H1 (cell line): ENCODE measurements at regions not wholly inside any gene's neighbourhood (a gene's known extent, or its start where the extent isn't known, plus 50 kb on each side); places are given as distances from the start of the nearest gene placed in this dataset.

Experiments
- CTCF ChIA-PET: fragments of 300-600 bp; sonication (Branson Sonifier 250); formaldehyde crosslinking; loops from one replicate; lab custom pipeline; 2021; ENCODE audit not compliant: partially characterized antibody; lab: Charles Lee
- POLR2A ChIA-PET: fragments of 300-600 bp; sonication (Branson Sonifier 250); formaldehyde crosslinking; loops from one replicate; lab custom pipeline; 2021; ENCODE audit warnings: inconsistent platforms; ENCODE audit not compliant: partially characterized antibody; lab: Charles Lee
- DNase-seq, 2 experiments: peaks; one replicate each; pipeline versions ENCODE4 v3.0.0 to v3.0.0-alpha.2; 2010 to 2022; ENCODE audit warnings: low spot score in 2 of 2, low read depth in 1 of 2, mixed read lengths in 1 of 2
- FAIRE-seq: peaks from 2 replicates; lab custom pipeline; 2011; peaks lifted over from hg19 to GRCh38; lab: Jason Lieb, UNC
- H2AFZ ChIP-seq: 2 replicates; pipeline ENCODE4 v1.8.1; 2012; ENCODE audit warnings: low read length, inconsistent platforms
- H2AK5ac ChIP-seq: 2 replicates; pipeline ENCODE4 v1.6.1; 2013; ENCODE audit warnings: low read depth, low read length
- H2BK120ac ChIP-seq: replicated peaks from 2 replicates; pipeline ENCODE3; 2013; ENCODE audit warnings: low read depth, low read length, inconsistent platforms
- H2BK12ac ChIP-seq: 2 replicates; pipeline ENCODE4 v1.6.1; 2013; ENCODE audit warnings: low read depth, low read length
- H2BK15ac ChIP-seq: 2 replicates; pipeline ENCODE4 v1.6.1; 2013; ENCODE audit warnings: low read length
- H2BK20ac ChIP-seq: 2 replicates; pipeline ENCODE4 v1.6.1; 2013; ENCODE audit warnings: low read length
- H2BK5ac ChIP-seq: 2 replicates; pipeline ENCODE4 v1.6.1; 2013; ENCODE audit warnings: low read depth, low read length
- H3K14ac ChIP-seq: 2 replicates; pipeline ENCODE4 v1.6.1; 2013; ENCODE audit warnings: inconsistent platforms; ENCODE audit not compliant: insufficient read length
- H3K18ac ChIP-seq: 2 replicates; pipeline ENCODE4 v1.6.1; 2013; ENCODE audit warnings: low read length; ENCODE audit errors: extremely low read depth
- H3K23ac ChIP-seq: 2 replicates; pipeline ENCODE4 v1.6.1; 2013; ENCODE audit warnings: inconsistent platforms; ENCODE audit not compliant: insufficient read length
- H3K23me2 ChIP-seq: 2 replicates; pipeline ENCODE4 v1.6.1; 2013; ENCODE audit warnings: low read depth, low read length
- H3K27ac ChIP-seq: 2 replicates; pipeline ENCODE4 v1.6.1; 2011; ENCODE audit warnings: low read depth, low read length, inconsistent platforms
- H3K27me3 ChIP-seq, 4 experiments: replicated peaks in 1 of 4; 1 replicate in 1 of 4; 2 replicates in 3 of 4; pipeline versions ENCODE4 v1.6.1 to v1.8.1; 2011 to 2013; ENCODE audit warnings: low read length in 3 of 4, mild to moderate bottlenecking in 3 of 4, inconsistent platforms in 2 of 4, mixed read lengths in 2 of 4, moderate library complexity in 1 of 4; ENCODE audit not compliant: control insufficient read depth in 3 of 4, insufficient read depth in 3 of 4; ENCODE audit errors: extremely low read depth in 1 of 4
- H3K36me3 ChIP-seq, 4 experiments: 2 replicates each; pipeline versions ENCODE4 v1.6.1 to v1.8.1; 2011 to 2013; ENCODE audit warnings: mild to moderate bottlenecking in 4 of 4, low read length in 3 of 4, moderate library complexity in 2 of 4, control low read depth in 1 of 4, inconsistent platforms in 1 of 4; ENCODE audit not compliant: insufficient read depth in 4 of 4, control insufficient read depth in 2 of 4
- H3K4ac ChIP-seq: replicated peaks from 2 replicates; pipeline ENCODE3; 2013; ENCODE audit warnings: low read length, low read depth, mixed read lengths, inconsistent platforms; ENCODE audit not compliant: insufficient read length
- H3K4me1 ChIP-seq, 4 experiments: replicated peaks in 1 of 4; 1 replicate in 1 of 4; 2 replicates in 3 of 4; pipeline versions ENCODE4 v1.6.1 to v1.8.1; 2011 to 2013; ENCODE audit warnings: low read length in 3 of 4, inconsistent platforms in 2 of 4, mixed read lengths in 1 of 4; ENCODE audit not compliant: insufficient read depth in 4 of 4, control insufficient read depth in 3 of 4
- H3K4me2 ChIP-seq, 2 experiments: 2 replicates each; pipeline versions ENCODE4 v1.6.1 to v1.8.1; 2011 to 2013; ENCODE audit warnings: low read depth in 2 of 2, low read length in 2 of 2, control low read depth in 1 of 2, inconsistent platforms in 1 of 2, mild to moderate bottlenecking in 1 of 2; ENCODE audit not compliant: insufficient read depth in 1 of 2
- H3K4me3 ChIP-seq, 4 experiments: fragments of 200-600, 300-600 bp in 1 of 4; sonication (generic), shearing (Covaris generic), sonication (Bioruptor Twin) in 1 of 4; 2 replicates each; pipeline versions ENCODE4 v1.5.1 to v1.8.1; 2011 to 2016; ENCODE audit warnings: low read length in 4 of 4, low read depth in 3 of 4, control low read depth in 2 of 4, inconsistent platforms in 2 of 4, mild to moderate bottlenecking in 2 of 4, mixed read lengths in 1 of 4, moderate library complexity in 1 of 4; ENCODE audit not compliant: insufficient read depth in 2 of 4; ENCODE audit errors: extremely low read depth in 1 of 4
- H3K56ac ChIP-seq: replicated peaks from 2 replicates; pipeline ENCODE3; 2013; ENCODE audit warnings: low read depth, mild to moderate bottlenecking, mixed read lengths, low read length, inconsistent platforms; ENCODE audit not compliant: insufficient read length
- H3K79me1 ChIP-seq: 2 replicates; pipeline ENCODE4 v1.6.1; 2013; ENCODE audit warnings: low read depth, low read length, control low read depth
- H3K79me2 ChIP-seq, 2 experiments: 2 replicates each; pipeline versions ENCODE4 v1.6.1 to v1.8.1; 2012 to 2013; ENCODE audit warnings: low read length in 2 of 2, mild to moderate bottlenecking in 2 of 2, inconsistent platforms in 1 of 2; ENCODE audit not compliant: insufficient read depth in 2 of 2, control insufficient read depth in 1 of 2
- H3K9ac ChIP-seq, 4 experiments: replicated peaks in 1 of 4; 1 replicate in 1 of 4; 2 replicates in 3 of 4; pipeline versions ENCODE4 v1.6.1 to v1.8.1; 2011 to 2013; ENCODE audit warnings: low read depth in 3 of 4, low read length in 3 of 4, control low read depth in 2 of 4, mild to moderate bottlenecking in 2 of 4, moderate library complexity in 2 of 4, inconsistent platforms in 1 of 4; ENCODE audit errors: extremely low read depth in 1 of 4
- H3K9me3 ChIP-seq, 2 experiments: 2 replicates each; pipeline versions ENCODE4 v1.6.1 to v1.8.1; 2012 to 2013; ENCODE audit warnings: mild to moderate bottlenecking in 2 of 2, moderate library complexity in 2 of 2, control low read depth in 1 of 2, inconsistent platforms in 1 of 2, low read depth in 1 of 2, low read length in 1 of 2, mixed read lengths in 1 of 2; ENCODE audit not compliant: insufficient read depth in 2 of 2
- H4K20me1 ChIP-seq, 2 experiments: replicated peaks in 1 of 2; 2 replicates each; pipeline versions ENCODE3 to v1.8.1; 2011 to 2013; ENCODE audit warnings: inconsistent platforms in 2 of 2, low read length in 2 of 2, mild to moderate bottlenecking in 1 of 2; ENCODE audit not compliant: insufficient read depth in 2 of 2, control insufficient read depth in 1 of 2
- H4K5ac ChIP-seq: 2 replicates; pipeline ENCODE4 v1.6.1; 2013; ENCODE audit warnings: low read length, low read depth, mixed read lengths, inconsistent platforms; ENCODE audit not compliant: insufficient read length
- H4K8ac ChIP-seq: 2 replicates; pipeline ENCODE4 v1.8.0; 2013; ENCODE audit warnings: mild to moderate bottlenecking, moderate library complexity, low read length, inconsistent platforms; ENCODE audit not compliant: insufficient read depth; ENCODE audit errors: extremely low read depth
- H4K91ac ChIP-seq: replicated peaks from 2 replicates; pipeline ENCODE3; 2013; ENCODE audit warnings: low read length, mixed read lengths, inconsistent platforms; ENCODE audit not compliant: insufficient read length
- ATF2 ChIP-seq: IDR thresholded peaks from 2 replicates; pipeline ENCODE4 v1.6.1; 2012; ENCODE audit warnings: low read length, inconsistent platforms
- KDM5A ChIP-seq: fragments of 200-600 bp; IDR thresholded peaks from 2 replicates; pipeline ENCODE4 v1.7.1; 2012; ENCODE audit warnings: mild to moderate bottlenecking, low read length, inconsistent platforms, mixed read lengths
- NANOG ChIP-seq: IDR thresholded peaks from 2 replicates; pipeline ENCODE4 v1.6.1; 2011; ENCODE audit warnings: low read length, low read depth, mild to moderate bottlenecking, inconsistent platforms; ENCODE audit not compliant: insufficient read depth, poor library complexity, severe bottlenecking
- WGBS, 2 experiments: shearing (Covaris generic) in 1 of 2; methylation state at CpG; one replicate each; pipeline versions ENCODE4 v1.1.6 to v1.1.7; 2013 to 2015; ENCODE audit warnings: low lambda C conversion rate in 2 of 2, mixed read lengths in 2 of 2, inconsistent platforms in 1 of 2, low coverage in 1 of 2, missing lambda C conversion rate in 1 of 2; ENCODE audit not compliant: insufficient replicate concordance in 2 of 2, insufficient coverage in 1 of 2, insufficient read length in 1 of 2; ENCODE audit errors: extremely low coverage in 1 of 2, missing lambda C conversion rate in 1 of 2; 5-methylcytosine and 5-hydroxymethylcytosine counted together

- CTCF ChIA-PET = interaction anchor here (0.7 to 2.1 kb wide), 2 partner anchors 34 to 154 kb away, joined by 3 to 6 read pairs; no protein-coding TSS in a partner anchor
- Histone ChIP-seq H4K20me1 (peaks cover 0 to 1% of the 10 kb centered on the region in 2 experiments), H3K9me3 (no peaks in the 10 kb centered on the region), H3K14ac (no peak overlapping the region), H3K18ac (no peak overlapping the region), H2BK5ac (no peak overlapping the region), H3K9ac (no peak overlapping the region), H4K5ac (no peak overlapping the region), H3K79me1 (no peaks in the 10 kb centered on the region), H3K56ac (no peak overlapping the region), H3K4me1 (peaks cover 0 to 3% (median 0%) of the 10 kb centered on the region in 4 experiments; a peak in 2 of 7 replicates), H2BK20ac (no peak overlapping the region), H2AFZ (no peak overlapping the region)
- no peak for DNase-seq
- WGBS, 2 experiments = 77% methylated on average over 3 of the region's 3 CpGs; no CpG with 5 or more reads in 1 of the 2 experiments
- TF ChIP-seq ATF2 = no peak
- no peak for TF ChIP-seq NANOG
- TF ChIP-seq KDM5A = no peak
- TF ChIP-seq, all 59 proteins: peak for 0
- no peak overlapping the region for H4K91ac ChIP-seq
- H3K27ac ChIP-seq = no peak overlapping the region
- no peaks in the 10 kb centered on the region for H3K79me2 ChIP-seq
- no peaks in the 10 kb centered on the region for H3K23me2 ChIP-seq
- H2BK15ac ChIP-seq = no peak overlapping the region
- no peak overlapping the region for H3K4ac ChIP-seq
- POLR2A ChIA-PET = no interaction called here
- H3K27me3 ChIP-seq = no peaks in the 10 kb centered on the region
- H3K36me3 ChIP-seq = no peaks in the 10 kb centered on the region
- no peak for FAIRE-seq
- no peak overlapping the region for H3K23ac ChIP-seq
- no peak overlapping the region for H2BK12ac ChIP-seq
- H3K4me3 ChIP-seq = no peak overlapping the region
- no peak overlapping the region for H2AK5ac ChIP-seq
- no peak overlapping the region for H2BK120ac ChIP-seq
- H3K4me2 ChIP-seq = no peak overlapping the region
- H4K8ac ChIP-seq = no peak overlapping the region
Observed at GRCh38 chr7:25665903-25666670, 437.8 kb upstream of the NPVF start.
